GM18505 (cell line): ENCODE measurements at regions not wholly inside any gene's neighbourhood (a gene's known extent, or its start where the extent isn't known, plus 50 kb on each side); places are given as distances from the start of the nearest gene placed in this dataset.
"Not testable (repeated sequence)": the region's sequence is repeated elsewhere in the genome, so short reads cannot be mapped to it uniquely, and the experiment has no call there.

Experiments used
- ATAC-seq: cut with Tn5 transposase; IDR thresholded peaks from one replicate; pipeline ENCODE4 v1.9.1; 2021; ENCODE audit not compliant: unreplicated experiment
- POLR2A ChIP-seq: IDR thresholded peaks from 4 replicates; pipeline ENCODE4 v1.6.1; 2011; ENCODE audit warnings: borderline replicate concordance; ENCODE audit not compliant: insufficient read depth, insufficient read length; ENCODE audit errors: extremely low read depth

DNA sequence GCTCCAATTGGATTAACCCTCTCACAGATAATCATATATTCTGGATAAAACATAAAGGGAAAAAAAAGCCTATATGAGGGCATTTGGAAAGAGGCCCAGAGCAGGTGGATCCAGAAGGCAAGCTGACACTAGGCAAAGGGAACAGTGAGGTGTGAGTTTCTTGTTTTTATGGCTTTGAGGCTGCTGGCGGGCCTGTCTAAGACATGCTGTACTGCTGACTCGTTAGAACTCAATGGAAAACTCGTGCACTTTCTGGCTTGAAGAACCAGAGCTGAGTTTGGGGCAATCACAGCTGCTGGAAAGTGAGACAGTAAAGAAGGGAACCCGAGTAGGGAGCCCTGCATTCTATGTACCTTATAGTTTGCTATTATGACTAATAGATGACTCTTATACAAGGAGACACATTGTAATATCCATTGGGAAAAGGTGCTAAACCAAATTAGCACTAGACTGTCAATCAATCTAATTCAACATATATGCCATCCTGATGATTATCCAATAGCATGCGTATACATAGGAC lies 637.1 kb downstream of the GATA3 start:
- TF ChIP-seq POLR2A = no peak
- no peak for ATAC-seq

DNA sequence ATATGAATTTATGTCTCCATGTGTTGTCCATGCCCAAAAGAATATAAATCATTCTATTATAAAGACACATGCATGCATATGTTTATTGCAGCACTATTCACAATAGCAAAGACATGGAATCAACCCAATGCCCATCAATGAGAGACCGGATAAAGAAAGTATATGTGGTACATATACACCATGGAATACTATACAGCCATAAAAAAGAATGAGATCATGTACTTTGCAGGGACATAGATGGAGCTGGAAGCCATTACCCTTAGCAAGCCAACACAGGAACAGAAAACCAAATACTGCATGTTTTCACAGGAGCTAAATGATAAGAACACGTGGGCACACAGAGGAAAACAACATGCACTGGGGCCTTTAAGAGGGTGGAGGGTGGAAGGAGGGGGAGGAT lies 639.1 kb downstream of the GATA3 start:
- ATAC-seq = not testable (repeated sequence)

DNA sequence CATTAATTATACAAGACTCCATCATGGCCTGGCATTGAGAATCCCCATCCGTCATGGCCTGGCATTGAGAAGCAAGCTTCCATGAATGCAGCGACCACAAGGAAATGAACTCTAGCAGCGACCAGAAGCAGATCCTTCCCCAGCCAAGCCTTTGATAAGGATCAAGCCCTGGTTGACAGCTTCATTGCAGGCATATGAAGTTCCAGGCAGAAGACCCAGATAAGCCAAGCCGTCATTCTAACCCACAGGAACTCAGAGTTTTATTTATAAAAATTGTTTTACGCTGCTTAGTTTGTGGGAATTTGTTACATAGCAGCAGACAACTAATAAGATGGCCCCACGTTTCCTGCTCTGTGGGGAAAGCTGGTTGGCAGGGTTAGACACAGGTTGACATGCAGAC lies 642.3 kb downstream of the GATA3 start:
- TF ChIP-seq POLR2A = no peak
- ATAC-seq = no peak

DNA sequence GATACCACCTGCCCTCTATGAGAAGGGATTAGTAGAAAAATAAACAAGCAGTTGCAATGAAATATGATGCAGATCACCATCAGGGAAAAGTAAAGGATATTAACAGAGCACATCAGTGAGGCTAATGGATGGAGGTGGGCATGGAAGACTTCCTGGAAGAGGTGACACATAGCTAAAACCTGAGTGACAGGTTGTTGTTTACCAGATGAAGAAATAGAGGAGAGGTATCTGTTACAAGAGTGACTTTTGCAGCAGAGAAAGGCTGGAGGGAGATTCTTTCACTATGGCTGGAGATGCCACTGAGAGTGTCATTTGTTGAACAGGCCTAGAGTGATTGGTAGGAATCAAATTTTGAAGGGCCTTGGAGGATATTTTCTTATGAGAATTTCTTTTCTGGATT lies 646.2 kb downstream of the GATA3 start:
- no peak for ATAC-seq
- TF ChIP-seq POLR2A = no peak

DNA sequence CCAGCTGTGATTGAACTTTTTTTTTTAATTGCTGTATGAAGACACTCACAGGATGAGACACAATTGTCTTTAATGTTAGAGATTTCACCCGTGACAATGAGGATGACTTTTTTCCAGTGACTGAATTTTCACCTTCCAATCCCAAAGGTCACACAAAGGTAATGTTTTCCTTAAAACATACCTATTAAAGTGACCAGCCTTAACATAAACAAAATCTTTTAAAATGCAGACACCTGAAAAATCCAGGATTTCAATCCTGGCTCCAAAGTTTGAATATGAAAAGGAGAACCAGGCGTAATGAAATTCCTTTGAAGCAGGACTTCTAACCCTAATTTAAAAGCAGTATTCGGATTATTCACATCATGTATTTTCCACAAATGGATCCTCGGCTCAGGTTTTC lies 647.7 kb downstream of the GATA3 start:
- no peak for TF ChIP-seq POLR2A
- ATAC-seq = no peak

DNA sequence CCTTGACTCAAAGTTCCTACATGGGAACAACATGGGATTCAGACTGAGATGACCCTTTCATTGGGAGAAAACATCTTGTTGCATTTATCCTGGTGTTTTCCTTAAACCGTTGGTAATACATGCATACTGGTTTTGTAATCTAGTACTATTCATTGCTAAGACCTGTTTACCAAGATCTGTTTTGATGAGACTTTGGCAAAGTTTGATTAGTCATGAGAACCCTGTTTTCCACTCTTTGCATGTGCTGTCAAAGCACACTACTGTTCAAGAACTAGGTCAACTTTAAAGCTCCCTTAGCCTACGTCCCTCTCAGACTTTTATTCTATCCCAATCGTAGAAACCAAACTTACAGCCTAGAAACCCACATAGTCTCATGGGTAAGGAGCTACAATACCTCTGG lies 650.9 kb downstream of the GATA3 start:
- no peak for TF ChIP-seq POLR2A
- ATAC-seq = no peak

DNA sequence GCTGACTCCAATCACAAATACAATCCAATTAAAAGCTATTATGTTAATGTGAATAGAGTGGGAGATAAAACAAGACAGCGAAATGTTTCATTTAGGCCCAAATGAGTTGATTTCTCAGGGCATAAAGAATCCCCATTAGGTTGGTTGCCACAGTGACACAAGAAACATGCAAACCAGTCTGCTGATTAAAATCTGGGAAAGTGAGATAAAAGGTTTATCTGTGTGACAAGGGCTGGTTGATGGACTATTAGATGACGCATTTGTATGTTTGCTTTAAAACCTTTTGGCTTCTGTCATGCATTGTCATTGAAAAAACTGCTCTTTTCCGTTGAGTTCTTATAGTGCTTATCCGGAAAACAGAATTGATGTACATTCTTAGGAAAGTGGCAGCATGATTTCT lies 658.2 kb downstream of the GATA3 start:
- no peak for ATAC-seq
- TF ChIP-seq POLR2A = no peak

DNA sequence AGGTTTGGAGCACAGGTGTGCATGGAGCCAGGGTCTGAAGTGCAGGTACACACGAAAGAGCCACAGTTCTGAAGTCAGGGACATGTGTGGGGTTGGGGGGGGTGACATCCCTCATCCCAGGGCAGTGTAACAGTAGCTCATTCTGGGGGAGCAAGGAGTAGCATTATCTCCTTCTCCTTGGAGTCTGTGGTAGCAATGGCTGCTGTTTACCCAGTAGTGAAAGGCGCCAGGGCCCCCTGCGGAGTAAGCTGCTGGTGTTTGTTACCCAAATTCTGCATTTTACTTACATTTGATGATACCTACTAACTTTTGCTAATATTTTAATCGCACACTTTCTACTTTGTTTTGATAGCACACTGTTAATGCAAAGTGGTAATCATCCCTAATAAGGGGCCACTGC lies 665.5 kb downstream of the GATA3 start:
- no peak for TF ChIP-seq POLR2A
- no peak for ATAC-seq

DNA sequence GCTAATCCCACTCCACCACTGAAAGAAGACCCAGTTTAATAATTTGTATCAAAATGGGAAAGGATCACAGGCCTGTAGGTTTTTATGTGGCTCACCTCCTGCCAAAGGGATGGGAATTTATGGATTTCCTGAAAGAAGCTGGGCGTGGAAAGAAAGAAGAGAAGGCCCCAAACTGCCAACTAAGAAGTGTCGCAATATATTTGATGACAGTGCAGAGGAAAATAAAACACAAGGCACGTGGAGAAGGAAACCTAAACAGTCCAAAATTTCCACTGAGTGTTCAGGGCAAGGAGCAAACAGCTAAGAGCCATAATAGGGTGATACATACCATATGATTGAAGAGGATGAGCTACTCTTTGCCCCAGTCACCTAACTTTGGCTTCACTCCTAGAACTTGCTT lies 667.2 kb downstream of the GATA3 start:
- ATAC-seq = no peak
- TF ChIP-seq POLR2A = no peak

DNA sequence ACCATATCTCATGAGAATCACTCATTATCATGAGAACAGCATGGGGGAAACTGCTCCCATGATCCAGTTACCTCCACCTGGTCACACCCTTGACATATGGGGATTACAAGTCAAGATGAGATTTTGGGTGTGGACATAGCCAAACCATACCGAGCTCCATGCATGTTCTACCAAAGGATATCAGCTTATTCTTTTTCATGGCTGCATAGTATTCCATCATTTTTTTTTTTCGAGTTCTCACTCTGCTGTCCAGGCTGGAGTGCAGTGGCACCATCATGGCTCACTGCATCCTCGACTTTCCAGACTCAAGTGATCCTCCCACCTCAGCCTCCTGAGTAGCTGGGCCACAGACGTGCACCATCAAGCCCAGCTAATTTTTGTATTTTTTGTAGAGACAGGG lies 668.3 kb downstream of the GATA3 start:
- no peak for ATAC-seq
- TF ChIP-seq POLR2A = no peak

DNA sequence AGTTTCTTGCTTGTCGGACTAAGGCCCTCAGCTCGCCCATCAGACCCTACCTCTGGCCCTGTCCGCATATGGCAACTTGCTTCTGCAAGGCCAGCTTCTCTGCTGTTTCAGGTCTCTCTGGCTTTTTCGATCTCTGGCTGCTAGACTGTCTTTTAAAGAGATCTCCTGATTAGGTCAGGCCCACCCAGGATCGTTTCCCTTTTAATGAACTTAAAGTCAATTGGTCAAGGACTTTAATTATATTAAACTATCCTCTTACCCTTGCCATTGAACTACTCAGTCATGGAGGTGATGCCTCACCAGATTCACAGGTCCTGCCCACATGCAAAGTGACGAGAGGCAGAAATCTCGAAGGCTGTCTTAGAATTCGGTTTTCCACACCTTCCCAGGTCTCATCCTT lies 670.9 kb downstream of the GATA3 start:
- no peak for ATAC-seq
- no peak for TF ChIP-seq POLR2A

DNA sequence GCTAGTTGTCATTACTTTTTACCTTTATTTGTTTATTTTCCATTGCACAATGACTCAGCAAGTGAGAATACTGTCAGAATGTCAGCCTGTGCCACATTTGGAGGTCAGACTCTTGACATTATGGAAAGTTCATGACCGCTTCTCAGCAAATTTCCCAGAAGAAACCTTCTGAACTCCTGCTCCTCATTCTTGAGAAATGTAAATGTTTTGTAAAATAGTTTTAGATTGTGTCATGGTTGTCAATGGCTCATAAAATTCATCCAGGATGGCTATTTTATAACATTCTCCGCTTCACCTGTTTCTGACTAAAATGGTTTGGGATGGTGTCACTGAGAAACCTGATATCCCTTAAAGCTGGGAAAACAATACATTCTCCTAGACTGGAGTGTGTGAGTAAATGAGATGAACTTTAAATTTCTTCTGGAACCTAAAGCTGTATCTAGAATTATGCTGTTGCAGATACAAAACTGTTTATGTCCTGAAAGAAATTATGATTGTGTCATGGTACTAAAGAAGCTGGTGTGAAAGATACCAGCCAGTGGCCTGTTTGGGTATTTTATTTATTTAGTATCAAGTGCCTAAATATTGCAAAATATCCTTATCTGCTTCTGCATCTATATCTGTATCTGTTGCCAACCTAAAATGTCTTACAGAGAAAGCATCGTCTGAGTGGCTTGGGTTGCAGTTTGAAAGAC lies 671.7 kb downstream of the GATA3 start:
- ATAC-seq = no peak
- TF ChIP-seq POLR2A = no peak

DNA sequence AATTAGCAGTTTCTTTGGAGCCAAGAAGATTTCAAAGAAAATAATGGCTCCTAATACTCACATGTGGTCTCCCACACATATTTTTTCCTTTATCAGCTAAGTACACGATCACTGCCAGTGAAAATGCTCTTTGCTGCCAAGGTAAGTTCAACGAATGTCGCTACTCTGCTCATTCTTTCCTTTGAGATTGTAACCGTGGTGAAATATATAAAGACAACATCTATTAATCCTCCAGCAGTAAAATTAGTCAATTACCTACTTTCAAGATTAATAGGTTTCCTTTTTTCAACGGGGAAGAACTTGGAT lies 672.2 kb downstream of the GATA3 start:
- no peak for TF ChIP-seq POLR2A
- ATAC-seq = no peak

DNA sequence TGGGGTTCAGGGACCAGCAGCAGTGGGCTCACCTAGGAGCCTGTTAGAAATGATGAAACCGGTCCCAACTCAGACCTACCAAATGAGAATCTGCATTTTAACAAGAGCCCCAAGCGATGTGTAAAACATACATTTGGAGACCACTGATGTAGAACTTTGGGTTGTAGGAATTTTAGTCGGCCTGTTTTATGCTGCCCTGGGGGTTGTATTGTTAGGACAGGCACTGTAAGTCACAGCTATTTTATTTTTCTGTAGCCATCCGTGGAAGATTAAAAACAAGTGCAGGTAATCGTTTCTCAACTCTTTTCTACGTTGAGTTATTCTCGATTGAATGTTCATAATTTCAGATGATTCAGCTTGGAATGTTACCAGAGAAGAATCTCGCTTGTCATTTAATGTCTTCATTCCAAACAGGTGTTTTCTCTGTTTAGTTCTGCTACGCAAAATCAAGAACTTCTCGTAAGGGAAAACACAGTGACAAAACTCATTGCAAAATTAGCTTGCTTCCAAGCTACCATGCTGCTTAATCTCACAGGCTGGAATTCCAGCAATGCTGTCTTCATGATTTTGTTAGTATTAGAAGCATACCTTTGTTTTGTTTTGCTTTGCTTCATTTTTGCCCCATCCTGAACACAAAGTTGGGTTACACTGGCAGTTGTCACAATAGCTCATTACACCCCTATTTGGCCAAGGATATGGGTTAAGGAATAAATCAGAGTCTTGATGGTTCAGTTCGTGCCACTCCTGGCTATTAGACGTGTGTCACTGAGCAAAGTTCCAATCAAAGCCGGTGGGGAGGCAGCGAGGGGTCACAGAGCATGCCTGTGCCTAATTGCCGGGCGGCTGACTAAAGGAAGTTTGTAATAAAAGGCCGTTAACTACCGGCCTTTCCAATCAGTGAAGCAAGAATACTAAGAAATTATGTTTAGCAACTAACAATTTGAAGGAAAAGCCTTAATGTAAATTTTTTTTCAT lies 676.9 kb downstream of the GATA3 start:
- ATAC-seq = no peak
- TF ChIP-seq POLR2A = no peak

DNA sequence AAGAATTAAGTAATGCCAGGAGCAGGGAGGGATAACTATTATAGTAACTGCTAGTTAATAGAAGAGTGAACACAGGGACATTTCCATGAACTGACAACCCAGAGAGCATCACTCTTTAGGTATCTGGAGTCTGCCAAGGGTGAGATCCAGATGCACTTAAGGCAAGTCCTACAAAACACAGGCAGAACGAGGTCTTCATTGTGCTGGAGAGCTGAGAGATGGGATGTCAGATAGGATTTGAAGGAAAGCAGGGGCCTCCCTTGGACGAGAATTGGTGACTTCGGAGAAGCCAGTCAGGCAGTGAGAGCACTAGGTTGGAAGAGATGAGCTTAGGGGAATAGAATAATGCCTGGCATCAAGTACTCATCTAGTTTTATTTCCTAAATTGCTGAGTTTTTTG lies 684.5 kb downstream of the GATA3 start:
- no peak for ATAC-seq
- TF ChIP-seq POLR2A = no peak
